WTC11 (cell line): ENCODE measurements at regions not wholly inside any gene's neighbourhood (a gene's known extent, or its start where the extent isn't known, plus 50 kb on each side); places are given as distances from the start of the nearest gene placed in this dataset.

Experiments used
- ATAC-seq: fragments of 200-7000 bp; cut with Tn5 transposase; 2 replicates; pipeline ENCODE4 v1.10.0; 2021; ENCODE audit warnings: mild to moderate bottlenecking, moderate library complexity
- CTCF ChIA-PET: fragments of 300-600 bp; sonication (Branson Sonifier 250); formaldehyde crosslinking; loops from one replicate; lab custom pipeline; 2021; ENCODE audit warnings: antibody characterized with exemption; lab: Charles Lee
- POLR2A ChIA-PET: fragments of 350-600 bp; sonication (Branson Sonifier 250); formaldehyde crosslinking; loops from one replicate; lab custom pipeline; 2021; ENCODE audit warnings: antibody characterized with exemption; lab: Charles Lee
- DNase-seq: peaks from one replicate; pipeline ENCODE4 v3.0.0; 2021; ENCODE audit warnings: low spot score
- H3K27ac Mint-ChIP-seq: 2 replicates; pipeline ENCODE4 v1.8.0; 2021; ENCODE audit warnings: mixed read lengths
- H3K27me3 Mint-ChIP-seq: 2 replicates; pipeline ENCODE4 v1.8.0; 2021; ENCODE audit warnings: low read depth, mild to moderate bottlenecking, moderate library complexity, mixed read lengths
- H3K36me3 Mint-ChIP-seq: 2 replicates; pipeline ENCODE4 v1.8.0; 2021; ENCODE audit warnings: mixed read lengths
- H3K4me1 Mint-ChIP-seq: 2 replicates; pipeline ENCODE4 v1.8.0; 2022; ENCODE audit warnings: mixed read lengths
- H3K4me3 Mint-ChIP-seq: 2 replicates; pipeline ENCODE4 v1.8.0; 2021; ENCODE audit warnings: mild to moderate bottlenecking, moderate library complexity, mixed read lengths
- H3K9me3 Mint-ChIP-seq: 2 replicates; pipeline ENCODE4 v1.8.0; 2021; ENCODE audit warnings: mixed read lengths
- FOXK1 ChIP-seq: sonication (generic); formaldehyde crosslinking; IDR thresholded peaks from 2 replicates; pipeline ENCODE4 v1.8.0; 2022; ENCODE audit warnings: mild to moderate bottlenecking, moderate library complexity, missing genetic modification reagents
- IRF2 ChIP-seq: sonication (generic); formaldehyde crosslinking; IDR thresholded peaks from 2 replicates; pipeline ENCODE4 v1.8.0; 2022; ENCODE audit warnings: low read depth, missing genetic modification reagents, borderline replicate concordance
- JAZF1 ChIP-seq: fragments of 250-450 bp; sonication (Bioruptor Pico); IDR thresholded peaks from 2 replicates; pipeline ENCODE4 v1.9.0; 2021; ENCODE audit warnings: moderate library complexity, mild to moderate bottlenecking, inconsistent platforms
- JUN ChIP-seq: sonication (generic); formaldehyde crosslinking; IDR thresholded peaks from 2 replicates; pipeline ENCODE4 v1.8.0; 2023; ENCODE audit warnings: mild to moderate bottlenecking, missing genetic modification reagents
- RELA ChIP-seq: sonication (generic); formaldehyde crosslinking; IDR thresholded peaks from 2 replicates; pipeline ENCODE4 v1.8.1; 2022; ENCODE audit warnings: missing genetic modification reagents, mild to moderate bottlenecking, borderline replicate concordance
- RORB ChIP-seq: fragments of 250-450 bp; sonication (Bioruptor Pico); IDR thresholded peaks from 2 replicates; pipeline ENCODE4 v1.9.0; 2021; ENCODE audit warnings: mild to moderate bottlenecking
- SOX15 ChIP-seq: fragments of 250-450 bp; sonication (Bioruptor Pico); IDR thresholded peaks from 2 replicates; pipeline ENCODE4 v1.9.0; 2021; ENCODE audit warnings: mild to moderate bottlenecking
- TEAD4 ChIP-seq: sonication (generic); formaldehyde crosslinking; IDR thresholded peaks from 2 replicates; pipeline ENCODE4 v1.8.0; 2022; ENCODE audit warnings: mild to moderate bottlenecking, missing genetic modification reagents
- ZBTB21 ChIP-seq: sonication (generic); formaldehyde crosslinking; IDR thresholded peaks from 2 replicates; pipeline ENCODE4 v1.8.1; 2023; ENCODE audit warnings: mild to moderate bottlenecking, missing genetic modification reagents, borderline replicate concordance
- TF ChIP-seq, protein P1 (sequence below): fragments of 250-450 bp; sonication (Bioruptor Pico); IDR thresholded peaks from 2 replicates; pipeline ENCODE4 v1.8.0; 2021; ENCODE audit warnings: mild to moderate bottlenecking
- TF ChIP-seq, protein P2 (sequence below): sonication (generic); formaldehyde crosslinking; conservative IDR thresholded peaks from 2 replicates; pipeline ENCODE4 v1.8.1; 2023; ENCODE audit warnings: mild to moderate bottlenecking, low read depth, missing genetic modification reagents, moderate library complexity
- TF ChIP-seq, protein P3 (sequence below): sonication (generic); formaldehyde crosslinking; IDR thresholded peaks from 2 replicates; pipeline ENCODE4 v1.8.1; 2023; ENCODE audit warnings: mild to moderate bottlenecking, missing genetic modification reagents, moderate library complexity
- TF ChIP-seq, protein P4 (sequence below): fragments of 250-450 bp; sonication (Bioruptor Pico); IDR thresholded peaks from 2 replicates; pipeline ENCODE4 v1.9.0; 2021; ENCODE audit warnings: moderate library complexity, mild to moderate bottlenecking, inconsistent platforms, borderline replicate concordance
- TF ChIP-seq, protein P5 (sequence below): fragments of 250-450 bp; sonication (Bioruptor Pico); IDR thresholded peaks from 2 replicates; pipeline ENCODE4 v1.9.0; 2021; ENCODE audit warnings: mild to moderate bottlenecking, borderline replicate concordance
- TF ChIP-seq, protein P6 (sequence below): sonication (generic); formaldehyde crosslinking; IDR thresholded peaks from 2 replicates; pipeline ENCODE4 v1.8.0; 2023; ENCODE audit warnings: missing genetic modification reagents
- TF ChIP-seq, protein P7 (sequence below): sonication (generic); formaldehyde crosslinking; IDR thresholded peaks from 2 replicates; pipeline ENCODE4 v1.8.1; 2023; ENCODE audit warnings: mild to moderate bottlenecking, missing genetic modification reagents, moderate library complexity

DNA sequence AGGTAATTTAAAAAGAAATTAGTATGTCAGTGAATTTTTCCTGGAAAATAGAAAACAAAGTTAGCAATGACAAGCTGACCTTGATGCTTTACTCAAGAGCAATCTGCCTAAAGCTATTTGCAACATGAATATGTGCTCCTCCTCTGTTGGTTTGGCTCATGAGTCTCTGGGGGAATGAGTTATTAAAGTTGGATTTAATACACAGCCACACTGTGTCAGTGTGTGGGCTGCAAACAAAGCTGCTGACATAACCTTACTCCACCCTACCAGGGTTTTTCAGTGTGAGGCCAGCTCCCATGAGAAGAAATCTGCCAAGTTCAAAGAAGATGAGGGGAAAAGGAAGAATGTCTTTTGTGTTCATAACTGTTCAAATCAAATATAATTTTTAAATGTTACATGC is 280.5 kb downstream of the TLL1 start:
- TF ChIP-seq, protein P1, sequence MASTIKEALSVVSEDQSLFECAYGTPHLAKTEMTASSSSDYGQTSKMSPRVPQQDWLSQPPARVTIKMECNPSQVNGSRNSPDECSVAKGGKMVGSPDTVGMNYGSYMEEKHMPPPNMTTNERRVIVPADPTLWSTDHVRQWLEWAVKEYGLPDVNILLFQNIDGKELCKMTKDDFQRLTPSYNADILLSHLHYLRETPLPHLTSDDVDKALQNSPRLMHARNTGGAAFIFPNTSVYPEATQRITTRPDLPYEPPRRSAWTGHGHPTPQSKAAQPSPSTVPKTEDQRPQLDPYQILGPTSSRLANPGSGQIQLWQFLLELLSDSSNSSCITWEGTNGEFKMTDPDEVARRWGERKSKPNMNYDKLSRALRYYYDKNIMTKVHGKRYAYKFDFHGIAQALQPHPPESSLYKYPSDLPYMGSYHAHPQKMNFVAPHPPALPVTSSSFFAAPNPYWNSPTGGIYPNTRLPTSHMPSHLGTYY (CRISPR knock-in tag), result no peak
- no peak for TF ChIP-seq RORB
- TF ChIP-seq, protein P2, sequence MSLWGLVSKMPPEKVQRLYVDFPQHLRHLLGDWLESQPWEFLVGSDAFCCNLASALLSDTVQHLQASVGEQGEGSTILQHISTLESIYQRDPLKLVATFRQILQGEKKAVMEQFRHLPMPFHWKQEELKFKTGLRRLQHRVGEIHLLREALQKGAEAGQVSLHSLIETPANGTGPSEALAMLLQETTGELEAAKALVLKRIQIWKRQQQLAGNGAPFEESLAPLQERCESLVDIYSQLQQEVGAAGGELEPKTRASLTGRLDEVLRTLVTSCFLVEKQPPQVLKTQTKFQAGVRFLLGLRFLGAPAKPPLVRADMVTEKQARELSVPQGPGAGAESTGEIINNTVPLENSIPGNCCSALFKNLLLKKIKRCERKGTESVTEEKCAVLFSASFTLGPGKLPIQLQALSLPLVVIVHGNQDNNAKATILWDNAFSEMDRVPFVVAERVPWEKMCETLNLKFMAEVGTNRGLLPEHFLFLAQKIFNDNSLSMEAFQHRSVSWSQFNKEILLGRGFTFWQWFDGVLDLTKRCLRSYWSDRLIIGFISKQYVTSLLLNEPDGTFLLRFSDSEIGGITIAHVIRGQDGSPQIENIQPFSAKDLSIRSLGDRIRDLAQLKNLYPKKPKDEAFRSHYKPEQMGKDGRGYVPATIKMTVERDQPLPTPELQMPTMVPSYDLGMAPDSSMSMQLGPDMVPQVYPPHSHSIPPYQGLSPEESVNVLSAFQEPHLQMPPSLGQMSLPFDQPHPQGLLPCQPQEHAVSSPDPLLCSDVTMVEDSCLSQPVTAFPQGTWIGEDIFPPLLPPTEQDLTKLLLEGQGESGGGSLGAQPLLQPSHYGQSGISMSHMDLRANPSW (CRISPR knock-in tag), result no peak
- no peak for TF ChIP-seq TEAD4 (CRISPR knock-in tag)
- TF ChIP-seq RELA (CRISPR knock-in tag), result no peak
- no peak for TF ChIP-seq SOX15 (CRISPR knock-in tag)
- no peak for TF ChIP-seq IRF2 (CRISPR knock-in tag)
- no peak for TF ChIP-seq FOXK1 (CRISPR knock-in tag)
- no peak for TF ChIP-seq JUN (CRISPR knock-in tag)
- TF ChIP-seq, protein P3, sequence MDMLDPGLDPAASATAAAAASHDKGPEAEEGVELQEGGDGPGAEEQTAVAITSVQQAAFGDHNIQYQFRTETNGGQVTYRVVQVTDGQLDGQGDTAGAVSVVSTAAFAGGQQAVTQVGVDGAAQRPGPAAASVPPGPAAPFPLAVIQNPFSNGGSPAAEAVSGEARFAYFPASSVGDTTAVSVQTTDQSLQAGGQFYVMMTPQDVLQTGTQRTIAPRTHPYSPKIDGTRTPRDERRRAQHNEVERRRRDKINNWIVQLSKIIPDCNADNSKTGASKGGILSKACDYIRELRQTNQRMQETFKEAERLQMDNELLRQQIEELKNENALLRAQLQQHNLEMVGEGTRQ (CRISPR knock-in tag), result no peak
- TF ChIP-seq, protein P4, sequence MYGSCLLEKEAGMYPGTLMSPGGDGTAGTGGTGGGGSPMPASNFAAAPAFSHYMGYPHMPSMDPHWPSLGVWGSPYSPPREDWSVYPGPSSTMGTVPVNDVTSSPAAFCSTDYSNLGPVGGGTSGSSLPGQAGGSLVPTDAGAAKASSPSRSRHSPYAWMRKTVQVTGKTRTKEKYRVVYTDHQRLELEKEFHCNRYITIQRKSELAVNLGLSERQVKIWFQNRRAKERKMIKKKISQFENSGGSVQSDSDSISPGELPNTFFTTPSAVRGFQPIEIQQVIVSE (CRISPR knock-in tag), result no peak
- TF ChIP-seq, protein P5, sequence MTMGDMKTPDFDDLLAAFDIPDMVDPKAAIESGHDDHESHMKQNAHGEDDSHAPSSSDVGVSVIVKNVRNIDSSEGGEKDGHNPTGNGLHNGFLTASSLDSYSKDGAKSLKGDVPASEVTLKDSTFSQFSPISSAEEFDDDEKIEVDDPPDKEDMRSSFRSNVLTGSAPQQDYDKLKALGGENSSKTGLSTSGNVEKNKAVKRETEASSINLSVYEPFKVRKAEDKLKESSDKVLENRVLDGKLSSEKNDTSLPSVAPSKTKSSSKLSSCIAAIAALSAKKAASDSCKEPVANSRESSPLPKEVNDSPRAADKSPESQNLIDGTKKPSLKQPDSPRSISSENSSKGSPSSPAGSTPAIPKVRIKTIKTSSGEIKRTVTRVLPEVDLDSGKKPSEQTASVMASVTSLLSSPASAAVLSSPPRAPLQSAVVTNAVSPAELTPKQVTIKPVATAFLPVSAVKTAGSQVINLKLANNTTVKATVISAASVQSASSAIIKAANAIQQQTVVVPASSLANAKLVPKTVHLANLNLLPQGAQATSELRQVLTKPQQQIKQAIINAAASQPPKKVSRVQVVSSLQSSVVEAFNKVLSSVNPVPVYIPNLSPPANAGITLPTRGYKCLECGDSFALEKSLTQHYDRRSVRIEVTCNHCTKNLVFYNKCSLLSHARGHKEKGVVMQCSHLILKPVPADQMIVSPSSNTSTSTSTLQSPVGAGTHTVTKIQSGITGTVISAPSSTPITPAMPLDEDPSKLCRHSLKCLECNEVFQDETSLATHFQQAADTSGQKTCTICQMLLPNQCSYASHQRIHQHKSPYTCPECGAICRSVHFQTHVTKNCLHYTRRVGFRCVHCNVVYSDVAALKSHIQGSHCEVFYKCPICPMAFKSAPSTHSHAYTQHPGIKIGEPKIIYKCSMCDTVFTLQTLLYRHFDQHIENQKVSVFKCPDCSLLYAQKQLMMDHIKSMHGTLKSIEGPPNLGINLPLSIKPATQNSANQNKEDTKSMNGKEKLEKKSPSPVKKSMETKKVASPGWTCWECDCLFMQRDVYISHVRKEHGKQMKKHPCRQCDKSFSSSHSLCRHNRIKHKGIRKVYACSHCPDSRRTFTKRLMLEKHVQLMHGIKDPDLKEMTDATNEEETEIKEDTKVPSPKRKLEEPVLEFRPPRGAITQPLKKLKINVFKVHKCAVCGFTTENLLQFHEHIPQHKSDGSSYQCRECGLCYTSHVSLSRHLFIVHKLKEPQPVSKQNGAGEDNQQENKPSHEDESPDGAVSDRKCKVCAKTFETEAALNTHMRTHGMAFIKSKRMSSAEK, result no peak
- TF ChIP-seq, protein P6, sequence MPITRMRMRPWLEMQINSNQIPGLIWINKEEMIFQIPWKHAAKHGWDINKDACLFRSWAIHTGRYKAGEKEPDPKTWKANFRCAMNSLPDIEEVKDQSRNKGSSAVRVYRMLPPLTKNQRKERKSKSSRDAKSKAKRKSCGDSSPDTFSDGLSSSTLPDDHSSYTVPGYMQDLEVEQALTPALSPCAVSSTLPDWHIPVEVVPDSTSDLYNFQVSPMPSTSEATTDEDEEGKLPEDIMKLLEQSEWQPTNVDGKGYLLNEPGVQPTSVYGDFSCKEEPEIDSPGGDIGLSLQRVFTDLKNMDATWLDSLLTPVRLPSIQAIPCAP, result no peak
- TF ChIP-seq, protein P7, sequence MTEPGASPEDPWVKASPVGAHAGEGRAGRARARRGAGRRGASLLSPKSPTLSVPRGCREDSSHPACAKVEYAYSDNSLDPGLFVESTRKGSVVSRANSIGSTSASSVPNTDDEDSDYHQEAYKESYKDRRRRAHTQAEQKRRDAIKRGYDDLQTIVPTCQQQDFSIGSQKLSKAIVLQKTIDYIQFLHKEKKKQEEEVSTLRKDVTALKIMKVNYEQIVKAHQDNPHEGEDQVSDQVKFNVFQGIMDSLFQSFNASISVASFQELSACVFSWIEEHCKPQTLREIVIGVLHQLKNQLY (CRISPR knock-in tag), result no peak
- no peak for TF ChIP-seq JAZF1
- no peak for TF ChIP-seq ZBTB21 (CRISPR knock-in tag)
- TF ChIP-seq, all 79 proteins: peak for 0
- ChIA-PET POLR2A (no interaction called here), CTCF (no interaction called here)
- ATAC-seq, result no peak
- no peak overlapping the region for H3K27ac Mint-ChIP-seq
- peaks cover 5% of the 10 kb centered on the region for H3K36me3 Mint-ChIP-seq
- no peak for DNase-seq
- H3K4me1 Mint-ChIP-seq, result peaks cover 5% of the 10 kb centered on the region
- peaks cover 23% of the 10 kb centered on the region for H3K9me3 Mint-ChIP-seq
- H3K27me3 Mint-ChIP-seq, result no peaks in the 10 kb centered on the region
- no peak overlapping the region for H3K4me3 Mint-ChIP-seq
